ENCODE measurements at regions not wholly inside any gene's neighbourhood (a gene's known extent, or its start where the extent isn't known, plus 50 kb on each side); places are given as distances from the start of the nearest gene placed in this dataset.

- no TSS peak for BruUV-seq (replicated peaks)
- H3K27ac Mint-ChIP-seq (ENCODE audit: low read depth, unreplicated experiment): no peak overlapping the region
- TF ChIP-seq CTCF (IDR thresholded peaks at IDR 0.05; ENCODE audit: unreplicated experiment): no peak
- no peak overlapping the region for H3K4me3 Mint-ChIP-seq (ENCODE audit: unreplicated experiment)
- POLR2A ChIA-PET: no interaction called here
- peaks cover 9% of the 10 kb centered on the region for H3K4me1 Mint-ChIP-seq (ENCODE audit: insufficient read depth, unreplicated experiment)
- no peak for DNase-seq (ENCODE audit: unreplicated experiment)
- H3K36me3 Mint-ChIP-seq (ENCODE audit: insufficient read depth, unreplicated experiment): no peaks in the 10 kb centered on the region
- intact Hi-C loops (cut with micrococcal nuclease): loop anchor here (5.0 kb wide), 1 partner anchor 97 kb away; no protein-coding TSS in a partner anchor
- CTCF ChIA-PET: interaction anchor here (0.7 to 4.5 kb wide), 3 partner anchors 133 to 500 kb away, joined by 3 to 34 read pairs (median 4); no protein-coding TSS in a partner anchor
- no peaks in the 10 kb centered on the region for H3K9me3 Mint-ChIP-seq (ENCODE audit: unreplicated experiment)
- H3K27me3 Mint-ChIP-seq (ENCODE audit: insufficient read depth, unreplicated experiment): no peaks in the 10 kb centered on the region
These were observed 570.7 kb upstream of the WWC1 start for GRCh38 chr5:167720676-167721260.

GRCh38 chr5:167721926-167722440 lies 569.5 kb upstream of the WWC1 start:
- POLR2A ChIA-PET: interaction anchor here (0.7 to 2.1 kb wide), 7 partner anchors 11 to 165 kb away, joined by 3 to 12 read pairs (median 3); no protein-coding TSS in a partner anchor
- DNase-seq (ENCODE audit: unreplicated experiment): no peak
- Mint-ChIP-seq H3K4me3 (ENCODE audit: unreplicated experiment) (no peak overlapping the region), H3K36me3 (ENCODE audit: insufficient read depth, unreplicated experiment) (no peaks in the 10 kb centered on the region), H3K27me3 (ENCODE audit: insufficient read depth, unreplicated experiment) (no peaks in the 10 kb centered on the region), H3K27ac (ENCODE audit: low read depth, unreplicated experiment) (no peak overlapping the region), H3K4me1 (ENCODE audit: insufficient read depth, unreplicated experiment) (peaks cover 9% of the 10 kb centered on the region), H3K9me3 (ENCODE audit: unreplicated experiment) (no peaks in the 10 kb centered on the region)
- no TSS peak for BruUV-seq (replicated peaks)
- CTCF ChIA-PET: interaction anchor here (0.6 to 4.5 kb wide), 52 partner anchors 8 to 498 kb away, joined by 3 to 34 read pairs (median 4); no protein-coding TSS in a partner anchor
- intact Hi-C loops (cut with micrococcal nuclease): loop anchor here (2.0 to 5.0 kb wide), 2 partner anchors 23 to 95 kb away; no protein-coding TSS in a partner anchor
- no peak for TF ChIP-seq CTCF (IDR thresholded peaks at IDR 0.05; ENCODE audit: unreplicated experiment)

- Mint-ChIP-seq H3K9me3 (ENCODE audit: unreplicated experiment) (no peaks in the 10 kb centered on the region), H3K36me3 (ENCODE audit: insufficient read depth, unreplicated experiment) (no peaks in the 10 kb centered on the region), H3K4me1 (ENCODE audit: insufficient read depth, unreplicated experiment) (peaks cover 9% of the 10 kb centered on the region), H3K27ac (ENCODE audit: low read depth, unreplicated experiment) (peak overlapping the region; percentile 1), H3K4me3 (ENCODE audit: unreplicated experiment) (no peak overlapping the region), H3K27me3 (ENCODE audit: insufficient read depth, unreplicated experiment) (no peaks in the 10 kb centered on the region)
- peak; percentile 94 for DNase-seq (ENCODE audit: unreplicated experiment)
- TF ChIP-seq CTCF (IDR thresholded peaks at IDR 0.05; ENCODE audit: unreplicated experiment): peak; percentile 93
- no TSS peak for BruUV-seq (replicated peaks)
- CTCF ChIA-PET: interaction anchor here (0.6 to 4.5 kb wide), 40 partner anchors 9 to 1783 kb away, joined by 3 to 34 read pairs (median 4); no protein-coding TSS in a partner anchor
- intact Hi-C loops (cut with micrococcal nuclease): loop anchor here (1.0 to 5.0 kb wide), 7 partner anchors 25 to 497 kb away; no protein-coding TSS in a partner anchor
- POLR2A ChIA-PET: interaction anchor here (0.6 to 2.1 kb wide), 3 partner anchors 22 to 487 kb away, joined by 3 to 12 read pairs (median 3); no protein-coding TSS in a partner anchor
These were observed 568.1 kb upstream of the WWC1 start for GRCh38 chr5:167723254-167723871.

GRCh38 chr5:167725264-167725663 lies 566.2 kb upstream of the WWC1 start:
- ChIA-PET CTCF (interaction anchor here (1.0 to 2.1 kb wide), 8 partner anchors 10 to 321 kb away, joined by 3 to 8 read pairs (median 3); no protein-coding TSS in a partner anchor), POLR2A (interaction anchor here (0.6 to 1.3 kb wide), 2 partner anchors 34 to 284 kb away, joined by 3 read pairs; no protein-coding TSS in a partner anchor)
- Mint-ChIP-seq H3K4me1 (ENCODE audit: insufficient read depth, unreplicated experiment) (peaks cover 17% of the 10 kb centered on the region), H3K27me3 (ENCODE audit: insufficient read depth, unreplicated experiment) (no peaks in the 10 kb centered on the region), H3K27ac (ENCODE audit: low read depth, unreplicated experiment) (no peak overlapping the region), H3K9me3 (ENCODE audit: unreplicated experiment) (no peaks in the 10 kb centered on the region), H3K36me3 (ENCODE audit: insufficient read depth, unreplicated experiment) (no peaks in the 10 kb centered on the region), H3K4me3 (ENCODE audit: unreplicated experiment) (no peak overlapping the region)
- TF ChIP-seq CTCF (IDR thresholded peaks at IDR 0.05; ENCODE audit: unreplicated experiment): no peak
- no peak for DNase-seq (ENCODE audit: unreplicated experiment)
- intact Hi-C loops (cut with micrococcal nuclease): no loop called here
- no TSS peak for BruUV-seq (replicated peaks)

Measured in MCF 10A (cell line).